ENCODE measurements at regions not wholly inside any gene's neighbourhood (a gene's known extent, or its start where the extent isn't known, plus 50 kb on each side); places are given as distances from the start of the nearest gene placed in this dataset.

DNA sequence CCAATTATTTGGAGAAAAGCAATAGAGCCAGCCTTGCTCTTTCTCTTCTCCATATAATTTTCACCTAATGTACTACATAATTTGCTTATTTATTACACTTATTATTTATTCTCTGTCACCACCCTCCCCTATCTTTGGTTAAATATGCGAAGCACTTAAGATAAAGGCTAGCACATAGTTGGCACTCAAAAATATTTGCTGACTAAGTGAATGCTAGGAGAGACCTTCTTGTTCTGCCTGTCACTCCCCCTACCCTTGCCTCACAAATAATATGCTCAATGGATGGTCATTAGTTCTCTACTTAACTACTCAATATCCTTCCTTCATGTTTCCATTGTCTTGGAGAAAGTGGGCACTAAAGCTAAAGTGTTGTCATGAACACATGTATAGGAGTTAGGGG is 139.7 kb upstream of the ZC3H11B start:
- TF ChIP-seq, protein P1, sequence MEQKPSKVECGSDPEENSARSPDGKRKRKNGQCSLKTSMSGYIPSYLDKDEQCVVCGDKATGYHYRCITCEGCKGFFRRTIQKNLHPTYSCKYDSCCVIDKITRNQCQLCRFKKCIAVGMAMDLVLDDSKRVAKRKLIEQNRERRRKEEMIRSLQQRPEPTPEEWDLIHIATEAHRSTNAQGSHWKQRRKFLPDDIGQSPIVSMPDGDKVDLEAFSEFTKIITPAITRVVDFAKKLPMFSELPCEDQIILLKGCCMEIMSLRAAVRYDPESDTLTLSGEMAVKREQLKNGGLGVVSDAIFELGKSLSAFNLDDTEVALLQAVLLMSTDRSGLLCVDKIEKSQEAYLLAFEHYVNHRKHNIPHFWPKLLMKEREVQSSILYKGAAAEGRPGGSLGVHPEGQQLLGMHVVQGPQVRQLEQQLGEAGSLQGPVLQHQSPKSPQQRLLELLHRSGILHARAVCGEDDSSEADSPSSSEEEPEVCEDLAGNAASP (CRISPR knock-in tag; IDR thresholded peaks at IDR 0.05; ENCODE audit: borderline replicate concordance), result no peak
- TF ChIP-seq, protein P2, sequence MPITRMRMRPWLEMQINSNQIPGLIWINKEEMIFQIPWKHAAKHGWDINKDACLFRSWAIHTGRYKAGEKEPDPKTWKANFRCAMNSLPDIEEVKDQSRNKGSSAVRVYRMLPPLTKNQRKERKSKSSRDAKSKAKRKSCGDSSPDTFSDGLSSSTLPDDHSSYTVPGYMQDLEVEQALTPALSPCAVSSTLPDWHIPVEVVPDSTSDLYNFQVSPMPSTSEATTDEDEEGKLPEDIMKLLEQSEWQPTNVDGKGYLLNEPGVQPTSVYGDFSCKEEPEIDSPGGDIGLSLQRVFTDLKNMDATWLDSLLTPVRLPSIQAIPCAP (CRISPR knock-in tag; IDR thresholded peaks at IDR 0.05; ENCODE audit: low read depth), result no peak
- TF ChIP-seq SNAI1 (CRISPR knock-in tag; IDR thresholded peaks at IDR 0.05; ENCODE audit: borderline replicate concordance) (no peak), JUN (CRISPR knock-in tag; IDR thresholded peaks at IDR 0.05) (no peak), RAD51 (IDR thresholded peaks at IDR 0.05; ENCODE audit: borderline replicate concordance) (no peak), EZH2 (conservative IDR thresholded peaks at IDR 0.05; ENCODE audit: low read depth, low read length) (no peak), MTF1 (CRISPR knock-in tag; IDR thresholded peaks at IDR 0.05) (no peak), KLF9 (CRISPR knock-in tag; IDR thresholded peaks at IDR 0.05; ENCODE audit: low read depth) (no peak), REPIN1 (CRISPR knock-in tag; IDR thresholded peaks at IDR 0.05; ENCODE audit: borderline replicate concordance, low read depth) (no peak), SP5 (CRISPR knock-in tag; IDR thresholded peaks at IDR 0.05; ENCODE audit: borderline replicate concordance, low read depth) (no peak)
- TF ChIP-seq, protein P3, sequence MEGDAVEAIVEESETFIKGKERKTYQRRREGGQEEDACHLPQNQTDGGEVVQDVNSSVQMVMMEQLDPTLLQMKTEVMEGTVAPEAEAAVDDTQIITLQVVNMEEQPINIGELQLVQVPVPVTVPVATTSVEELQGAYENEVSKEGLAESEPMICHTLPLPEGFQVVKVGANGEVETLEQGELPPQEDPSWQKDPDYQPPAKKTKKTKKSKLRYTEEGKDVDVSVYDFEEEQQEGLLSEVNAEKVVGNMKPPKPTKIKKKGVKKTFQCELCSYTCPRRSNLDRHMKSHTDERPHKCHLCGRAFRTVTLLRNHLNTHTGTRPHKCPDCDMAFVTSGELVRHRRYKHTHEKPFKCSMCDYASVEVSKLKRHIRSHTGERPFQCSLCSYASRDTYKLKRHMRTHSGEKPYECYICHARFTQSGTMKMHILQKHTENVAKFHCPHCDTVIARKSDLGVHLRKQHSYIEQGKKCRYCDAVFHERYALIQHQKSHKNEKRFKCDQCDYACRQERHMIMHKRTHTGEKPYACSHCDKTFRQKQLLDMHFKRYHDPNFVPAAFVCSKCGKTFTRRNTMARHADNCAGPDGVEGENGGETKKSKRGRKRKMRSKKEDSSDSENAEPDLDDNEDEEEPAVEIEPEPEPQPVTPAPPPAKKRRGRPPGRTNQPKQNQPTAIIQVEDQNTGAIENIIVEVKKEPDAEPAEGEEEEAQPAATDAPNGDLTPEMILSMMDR (CRISPR knock-in tag; IDR thresholded peaks at IDR 0.05), result no peak
- TF ChIP-seq, protein P4, sequence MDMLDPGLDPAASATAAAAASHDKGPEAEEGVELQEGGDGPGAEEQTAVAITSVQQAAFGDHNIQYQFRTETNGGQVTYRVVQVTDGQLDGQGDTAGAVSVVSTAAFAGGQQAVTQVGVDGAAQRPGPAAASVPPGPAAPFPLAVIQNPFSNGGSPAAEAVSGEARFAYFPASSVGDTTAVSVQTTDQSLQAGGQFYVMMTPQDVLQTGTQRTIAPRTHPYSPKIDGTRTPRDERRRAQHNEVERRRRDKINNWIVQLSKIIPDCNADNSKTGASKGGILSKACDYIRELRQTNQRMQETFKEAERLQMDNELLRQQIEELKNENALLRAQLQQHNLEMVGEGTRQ (IDR thresholded peaks at IDR 0.05; ENCODE audit: low read depth, low read length), result no peak
- TF ChIP-seq, protein P4 (CRISPR knock-in tag; IDR thresholded peaks at IDR 0.05; ENCODE audit: borderline replicate concordance), result no peak
- TF ChIP-seq, protein P5, sequence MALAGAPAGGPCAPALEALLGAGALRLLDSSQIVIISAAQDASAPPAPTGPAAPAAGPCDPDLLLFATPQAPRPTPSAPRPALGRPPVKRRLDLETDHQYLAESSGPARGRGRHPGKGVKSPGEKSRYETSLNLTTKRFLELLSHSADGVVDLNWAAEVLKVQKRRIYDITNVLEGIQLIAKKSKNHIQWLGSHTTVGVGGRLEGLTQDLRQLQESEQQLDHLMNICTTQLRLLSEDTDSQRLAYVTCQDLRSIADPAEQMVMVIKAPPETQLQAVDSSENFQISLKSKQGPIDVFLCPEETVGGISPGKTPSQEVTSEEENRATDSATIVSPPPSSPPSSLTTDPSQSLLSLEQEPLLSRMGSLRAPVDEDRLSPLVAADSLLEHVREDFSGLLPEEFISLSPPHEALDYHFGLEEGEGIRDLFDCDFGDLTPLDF (CRISPR knock-in tag; IDR thresholded peaks at IDR 0.05), result no peak

Measured in HepG2 (cell line).